ENCODE measurements at regions not wholly inside any gene's neighbourhood (a gene's known extent, or its start where the extent isn't known, plus 50 kb on each side); places are given as distances from the start of the nearest gene placed in this dataset.

- H3K79me2 ChIP-seq (ENCODE audit: control insufficient read depth, insufficient read depth, low read length) = no peaks in the 10 kb centered on the region
- no peak overlapping the region for H2AFZ ChIP-seq (ENCODE audit: control insufficient read depth, low read length)
- no peak for DNase-seq (ENCODE audit: low read depth, low spot score)
- H3K36me3 ChIP-seq (ENCODE audit: control insufficient read depth in 2 of 2, extremely low read depth in 1 of 2, insufficient read depth in 2 of 2, low read length in 2 of 2) = no peaks in the 10 kb centered on the region
- no peak overlapping the region for H3K27ac ChIP-seq (ENCODE audit: control insufficient read depth, insufficient read depth, low read length)
- H3K4me3 ChIP-seq (ENCODE audit: control insufficient read depth in 2 of 3, extremely low read depth in 1 of 3, insufficient read depth in 2 of 3, low read depth in 1 of 3, low read length in 3 of 3) = no peak overlapping the region
- no peaks in the 10 kb centered on the region for H3K9me3 ChIP-seq (ENCODE audit: control insufficient read depth, low read depth, low read length)
- H3K9me1 ChIP-seq (ENCODE audit: control insufficient read depth, extremely low read depth, insufficient read depth, low read length) = no peaks in the 10 kb centered on the region
- no peaks in the 10 kb centered on the region for H4K20me1 ChIP-seq (ENCODE audit: control insufficient read depth, extremely low read depth, insufficient read depth, low read length)
- dilution Hi-C loops (cut with MboI; ENCODE audit: extremely low pct_ligation_motif_present, low sequenced_read_pairs) = no loop called here
- TF ChIP-seq EZH2 (IDR thresholded peaks at IDR 0.05; ENCODE audit: low read length) (no peak), CTCF (optimal IDR thresholded peaks at IDR 0.05 in 1 of 3, IDR thresholded peaks at IDR 0.05 in 1 of 3, conservative IDR thresholded peaks at IDR 0.05 in 1 of 3; ENCODE audit: extremely low read depth in 1 of 3, insufficient read depth in 2 of 3, low read length in 3 of 3) (no peak)
- no peak overlapping the region for H3K9ac ChIP-seq (ENCODE audit: control insufficient read depth, extremely low read depth, insufficient read depth, low read length)
- H3K27me3 ChIP-seq (ENCODE audit: control insufficient read depth, extremely low read depth, insufficient read depth, low read length) = no peaks in the 10 kb centered on the region
- H3K4me2 ChIP-seq (ENCODE audit: control insufficient read depth, extremely low read depth, insufficient read depth, low read depth, low read length) = no peak overlapping the region
- no peak for FAIRE-seq
- peaks cover 14% of the 10 kb centered on the region for H3K4me1 ChIP-seq (ENCODE audit: control insufficient read depth, extremely low read depth, insufficient read depth, low read length)
These were observed 418.9 kb downstream of the COG6 start for GRCh38 chr13:40074338-40074737.

GRCh38 chr13:40075281-40075680, 419.8 kb downstream of the COG6 start:
- Histone ChIP-seq H3K9me1 (ENCODE audit: control insufficient read depth, extremely low read depth, insufficient read depth, low read length) (no peaks in the 10 kb centered on the region), H3K79me2 (ENCODE audit: control insufficient read depth, insufficient read depth, low read length) (no peaks in the 10 kb centered on the region), H3K27me3 (ENCODE audit: control insufficient read depth, extremely low read depth, insufficient read depth, low read length) (no peaks in the 10 kb centered on the region), H3K36me3 (ENCODE audit: control insufficient read depth in 2 of 2, extremely low read depth in 1 of 2, insufficient read depth in 2 of 2, low read length in 2 of 2) (no peaks in the 10 kb centered on the region), H3K4me1 (ENCODE audit: control insufficient read depth, extremely low read depth, insufficient read depth, low read length) (peaks cover 14% of the 10 kb centered on the region), H3K27ac (ENCODE audit: control insufficient read depth, insufficient read depth, low read length) (no peak overlapping the region), H3K4me2 (ENCODE audit: control insufficient read depth, extremely low read depth, insufficient read depth, low read depth, low read length) (no peak overlapping the region), H3K4me3 (ENCODE audit: control insufficient read depth in 2 of 3, extremely low read depth in 1 of 3, insufficient read depth in 2 of 3, low read depth in 1 of 3, low read length in 3 of 3) (no peak overlapping the region), H3K9me3 (ENCODE audit: control insufficient read depth, low read depth, low read length) (no peaks in the 10 kb centered on the region), H3K9ac (ENCODE audit: control insufficient read depth, extremely low read depth, insufficient read depth, low read length) (no peak overlapping the region), H4K20me1 (ENCODE audit: control insufficient read depth, extremely low read depth, insufficient read depth, low read length) (no peaks in the 10 kb centered on the region), H2AFZ (ENCODE audit: control insufficient read depth, low read length) (no peak overlapping the region)
- DNase-seq (ENCODE audit: low read depth, low spot score) = no peak
- FAIRE-seq = no peak
- TF ChIP-seq EZH2 (IDR thresholded peaks at IDR 0.05; ENCODE audit: low read length) = no peak
- no peak for TF ChIP-seq CTCF (optimal IDR thresholded peaks at IDR 0.05 in 1 of 3, IDR thresholded peaks at IDR 0.05 in 1 of 3, conservative IDR thresholded peaks at IDR 0.05 in 1 of 3; ENCODE audit: extremely low read depth in 1 of 3, insufficient read depth in 2 of 3, low read length in 3 of 3)
- dilution Hi-C loops (cut with MboI; ENCODE audit: extremely low pct_ligation_motif_present, low sequenced_read_pairs) = no loop called here

Measured in keratinocyte (primary cell).